DOHH2 (cell line): ENCODE measurements at regions not wholly inside any gene's neighbourhood (a gene's known extent, or its start where the extent isn't known, plus 50 kb on each side); places are given as distances from the start of the nearest gene placed in this dataset.

ENCODE experiments used
- H3F3A ChIP-seq: fragments of 200-600 bp; sonication (generic), shearing (Covaris generic); 2 replicates; pipeline ENCODE4 v1.6.0; 2016; ENCODE audit warnings: antibody characterized with exemption, mild to moderate bottlenecking; ENCODE audit not compliant: control insufficient read depth, insufficient read depth
- H3K27ac ChIP-seq: fragments of 200-600 bp; sonication (generic); 2 replicates; pipeline ENCODE4 v1.5.1; 2014; ENCODE audit warnings: low read depth, mild to moderate bottlenecking, low read length, moderate library complexity
- H3K27me3 ChIP-seq: fragments of 200-600 bp; sonication (generic); 2 replicates; pipeline ENCODE4 v1.6.1; 2014; ENCODE audit warnings: mild to moderate bottlenecking, low read length, mixed read lengths; ENCODE audit not compliant: control insufficient read depth
- H3K36me3 ChIP-seq: fragments of 200-600 bp; sonication (generic); 2 replicates; pipeline ENCODE4 v1.6.1; 2014; ENCODE audit warnings: mild to moderate bottlenecking, low read length, moderate library complexity, mixed read lengths; ENCODE audit not compliant: control insufficient read depth
- H3K4me1 ChIP-seq: fragments of 200-600 bp; sonication (generic); 2 replicates; pipeline ENCODE4 v1.6.1; 2014; ENCODE audit warnings: mild to moderate bottlenecking, low read length, mixed read lengths; ENCODE audit not compliant: control insufficient read depth
- H3K4me2 ChIP-seq: fragments of 200-600 bp; sonication (generic); 2 replicates; pipeline ENCODE4 v1.6.0; 2014; ENCODE audit warnings: mild to moderate bottlenecking, low read length, moderate library complexity
- H3K4me3 ChIP-seq: fragments of 200-600 bp; sonication (generic); 2 replicates; pipeline ENCODE4 v1.5.1; 2014; ENCODE audit warnings: mild to moderate bottlenecking, low read length, mixed read lengths
- H3K79me2 ChIP-seq: fragments of 200-600 bp; sonication (generic); 2 replicates; pipeline ENCODE4 v1.6.1; 2014; ENCODE audit warnings: mild to moderate bottlenecking, low read length, mixed read lengths; ENCODE audit not compliant: control insufficient read depth
- H3K9me2 ChIP-seq: fragments of 200-600 bp; sonication (generic); replicated peaks from 2 replicates; pipeline ENCODE4 v1.6.1; 2014; ENCODE audit warnings: mild to moderate bottlenecking, low read length, mixed read lengths; ENCODE audit not compliant: control insufficient read depth
- H3K9me3 ChIP-seq: fragments of 200-600 bp; sonication (generic); 2 replicates; pipeline ENCODE4 v1.6.1; 2014; ENCODE audit warnings: antibody characterized with exemption, low read length, mixed read lengths; ENCODE audit not compliant: control insufficient read depth, insufficient read depth
- H4K20me1 ChIP-seq: fragments of 200-600 bp; sonication (generic); 2 replicates; pipeline ENCODE4 v1.6.0; 2014; ENCODE audit warnings: low read depth, mild to moderate bottlenecking, antibody characterized with exemption, low read length, moderate library complexity; ENCODE audit not compliant: control insufficient read depth, insufficient read depth
- EZH2phosphoT487 ChIP-seq: fragments of 200-600 bp; sonication (generic); IDR thresholded peaks from 2 replicates; pipeline ENCODE4 v1.6.1; 2017; ENCODE audit warnings: borderline replicate concordance, mild to moderate bottlenecking, antibody characterized with exemption, low read length, moderate library complexity, mixed read lengths
- TF ChIP-seq, protein P1 (sequence below): fragments of 200-600 bp; sonication (generic); IDR thresholded peaks from one replicate; pipeline ENCODE4 v1.5.1; 2014; ENCODE audit warnings: antibody characterized with exemption, mild to moderate bottlenecking, low read depth, low read length; ENCODE audit not compliant: poor library complexity, severe bottlenecking

GRCh38 chr12:131455218-131455506 is 255.7 kb upstream of the SFSWAP start:
- TF ChIP-seq, protein P1, sequence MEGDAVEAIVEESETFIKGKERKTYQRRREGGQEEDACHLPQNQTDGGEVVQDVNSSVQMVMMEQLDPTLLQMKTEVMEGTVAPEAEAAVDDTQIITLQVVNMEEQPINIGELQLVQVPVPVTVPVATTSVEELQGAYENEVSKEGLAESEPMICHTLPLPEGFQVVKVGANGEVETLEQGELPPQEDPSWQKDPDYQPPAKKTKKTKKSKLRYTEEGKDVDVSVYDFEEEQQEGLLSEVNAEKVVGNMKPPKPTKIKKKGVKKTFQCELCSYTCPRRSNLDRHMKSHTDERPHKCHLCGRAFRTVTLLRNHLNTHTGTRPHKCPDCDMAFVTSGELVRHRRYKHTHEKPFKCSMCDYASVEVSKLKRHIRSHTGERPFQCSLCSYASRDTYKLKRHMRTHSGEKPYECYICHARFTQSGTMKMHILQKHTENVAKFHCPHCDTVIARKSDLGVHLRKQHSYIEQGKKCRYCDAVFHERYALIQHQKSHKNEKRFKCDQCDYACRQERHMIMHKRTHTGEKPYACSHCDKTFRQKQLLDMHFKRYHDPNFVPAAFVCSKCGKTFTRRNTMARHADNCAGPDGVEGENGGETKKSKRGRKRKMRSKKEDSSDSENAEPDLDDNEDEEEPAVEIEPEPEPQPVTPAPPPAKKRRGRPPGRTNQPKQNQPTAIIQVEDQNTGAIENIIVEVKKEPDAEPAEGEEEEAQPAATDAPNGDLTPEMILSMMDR: no peak
- no peak for TF ChIP-seq EZH2phosphoT487
- Histone ChIP-seq H3K4me2 (no peak overlapping the region), H3K9me2 (no peaks in the 10 kb centered on the region), H3K36me3 (no peaks in the 10 kb centered on the region), H3K27ac (no peak overlapping the region), H3K9me3 (no peaks in the 10 kb centered on the region), H3K27me3 (peaks cover 7% of the 10 kb centered on the region), H3K4me3 (no peak overlapping the region), H3F3A (no peaks in the 10 kb centered on the region), H4K20me1 (no peaks in the 10 kb centered on the region), H3K79me2 (no peaks in the 10 kb centered on the region), H3K4me1 (no peaks in the 10 kb centered on the region)

DNA sequence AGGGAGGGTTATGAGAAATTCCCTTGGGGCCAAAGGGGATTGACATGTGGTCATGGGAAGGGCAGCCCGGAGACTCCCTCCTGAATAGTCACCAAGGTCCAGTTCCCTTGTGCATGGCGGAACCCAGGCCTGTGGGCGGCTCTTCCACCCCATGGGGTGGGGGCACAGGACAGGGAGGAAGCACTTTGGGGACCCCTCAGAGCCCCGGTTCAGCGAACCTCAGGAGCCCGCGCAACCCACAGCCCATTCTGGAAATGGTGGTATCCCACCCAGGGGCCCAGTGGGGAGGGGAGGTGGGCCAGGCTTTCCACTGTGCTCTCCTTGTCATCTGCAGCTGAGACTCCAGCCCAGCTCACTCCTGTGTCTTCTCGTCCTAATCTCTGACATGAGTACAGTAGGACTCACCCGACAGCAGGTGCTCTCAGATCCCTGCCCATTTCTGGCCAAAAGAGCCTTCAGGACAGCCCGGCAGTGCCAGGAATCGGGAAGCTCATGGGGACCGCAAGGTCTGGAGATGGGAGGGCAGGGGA is 255.2 kb upstream of the SFSWAP start:
- no peaks in the 10 kb centered on the region for H3K79me2 ChIP-seq
- H3K27me3 ChIP-seq: peaks cover 4% of the 10 kb centered on the region
- H3F3A ChIP-seq: no peaks in the 10 kb centered on the region
- no peaks in the 10 kb centered on the region for H3K9me2 ChIP-seq
- H3K36me3 ChIP-seq: no peaks in the 10 kb centered on the region
- TF ChIP-seq EZH2phosphoT487: no peak
- TF ChIP-seq, protein P1: no peak
- no peak overlapping the region for H3K4me3 ChIP-seq
- H3K9me3 ChIP-seq: no peaks in the 10 kb centered on the region
- no peak overlapping the region for H3K27ac ChIP-seq
- no peaks in the 10 kb centered on the region for H4K20me1 ChIP-seq
- no peaks in the 10 kb centered on the region for H3K4me1 ChIP-seq
- H3K4me2 ChIP-seq: no peak overlapping the region

DNA sequence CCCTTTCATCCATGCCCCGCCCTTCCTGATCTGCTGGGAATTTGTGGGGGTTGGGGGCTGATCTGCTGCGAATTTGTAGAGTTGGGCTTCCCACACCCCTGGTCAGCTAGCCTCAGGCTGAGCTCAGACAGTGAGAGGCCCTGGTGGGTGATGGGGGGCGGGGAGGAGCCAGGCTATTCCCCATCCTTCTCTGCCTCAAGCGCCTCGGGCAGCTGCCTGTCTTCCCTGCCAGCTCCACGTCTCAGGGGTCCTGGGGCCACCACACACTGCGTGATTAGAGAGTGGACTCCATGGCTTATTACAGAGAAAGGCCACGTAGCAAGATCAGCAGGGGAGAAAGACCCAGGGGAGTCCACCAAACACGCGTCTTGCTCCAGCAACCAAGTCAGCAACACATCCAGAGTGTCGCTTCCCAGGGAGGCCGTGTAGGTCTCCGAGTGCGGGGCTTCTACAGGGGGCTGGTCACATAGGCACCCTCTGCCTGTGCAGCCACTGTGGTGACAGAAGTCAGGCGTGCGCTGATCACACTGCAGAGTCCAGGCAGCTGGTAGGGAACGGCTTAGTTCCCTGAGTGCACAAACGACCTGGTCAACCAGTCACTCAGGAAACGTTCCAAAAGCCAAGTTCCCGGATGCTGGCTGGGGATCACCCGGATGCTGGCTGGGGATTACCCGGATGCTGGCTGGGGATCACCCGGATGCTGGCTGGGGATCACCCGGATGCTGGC is 254.4 kb upstream of the SFSWAP start:
- Histone ChIP-seq H3K4me3 (no peak overlapping the region), H3F3A (no peaks in the 10 kb centered on the region), H3K36me3 (no peaks in the 10 kb centered on the region), H4K20me1 (no peaks in the 10 kb centered on the region), H3K79me2 (no peaks in the 10 kb centered on the region), H3K9me2 (no peaks in the 10 kb centered on the region), H3K4me2 (no peak overlapping the region), H3K27ac (no peak overlapping the region), H3K9me3 (no peaks in the 10 kb centered on the region), H3K27me3 (peaks cover 4% of the 10 kb centered on the region; the same call in 1 of the 2 replicates), H3K4me1 (no peaks in the 10 kb centered on the region)
- no peak for TF ChIP-seq EZH2phosphoT487
- TF ChIP-seq, protein P1: no peak
